A673 (cell line): ENCODE measurements at regions not wholly inside any gene's neighbourhood (a gene's known extent, or its start where the extent isn't known, plus 50 kb on each side); places are given as distances from the start of the nearest gene placed in this dataset.

Experiments used
- CTCF ChIP-seq: fragments of 300-800, 200-600 bp; sonication (generic); conservative IDR thresholded peaks from 2 replicates; pipeline ENCODE4 v1.5.1; 2017; ENCODE audit warnings: low read depth, mild to moderate bottlenecking, antibody characterized with exemption, low read length, moderate library complexity, mixed read lengths
- EZH2 ChIP-seq: fragments of 200-600 bp; sonication (generic); IDR thresholded peaks from 2 replicates; pipeline ENCODE4 v1.6.1; 2017; ENCODE audit warnings: borderline replicate concordance, low read depth, mild to moderate bottlenecking, mixed read lengths, antibody characterized with exemption, low read length; ENCODE audit not compliant: poor library complexity, severe bottlenecking

- TF ChIP-seq EZH2 (no peak), CTCF (no peak)
Observed at GRCh38 chr2:225130093-225130492, 87.8 kb upstream of the DOCK10 start.
